B cell (primary cell): ENCODE measurements at regions not wholly inside any gene's neighbourhood (a gene's known extent, or its start where the extent isn't known, plus 50 kb on each side); places are given as distances from the start of the nearest gene placed in this dataset.

Source experiments
- CTCF ChIP-seq: fragments of 200-600 bp; IDR thresholded peaks from one replicate; pipeline ENCODE4 v1.8.0; 2022; ENCODE audit warnings: antibody characterized with exemption, mild to moderate bottlenecking
- EZH2 ChIP-seq: IDR thresholded peaks from 2 replicates; pipeline ENCODE4 v1.6.1; 2012; ENCODE audit warnings: borderline replicate concordance, low read depth, mild to moderate bottlenecking, moderate library complexity, low read length; ENCODE audit not compliant: insufficient read depth, poor library complexity, severe bottlenecking

GRCh38 chr5:8058616-8059190 is 189.8 kb downstream of the MTRR start:
- TF ChIP-seq CTCF, result no peak
- no peak for TF ChIP-seq EZH2
